22Rv1 (cell line): ENCODE measurements at regions not wholly inside any gene's neighbourhood (a gene's known extent, or its start where the extent isn't known, plus 50 kb on each side); places are given as distances from the start of the nearest gene placed in this dataset.

Experiments used
- H3K27ac ChIP-seq: fragments of 450-650 bp; 2 replicates; pipeline ENCODE4 v1.5.1; 2017
- ZFX ChIP-seq: fragments of 450-650 bp; IDR thresholded peaks from 2 replicates; pipeline ENCODE4 v1.6.1; 2017; ENCODE audit warnings: antibody characterized with exemption, borderline replicate concordance
- TF ChIP-seq, protein P1 (sequence below): fragments of 450-650 bp; IDR thresholded peaks from 2 replicates; pipeline ENCODE4 v1.5.1; 2017; ENCODE audit warnings: mild to moderate bottlenecking

DNA sequence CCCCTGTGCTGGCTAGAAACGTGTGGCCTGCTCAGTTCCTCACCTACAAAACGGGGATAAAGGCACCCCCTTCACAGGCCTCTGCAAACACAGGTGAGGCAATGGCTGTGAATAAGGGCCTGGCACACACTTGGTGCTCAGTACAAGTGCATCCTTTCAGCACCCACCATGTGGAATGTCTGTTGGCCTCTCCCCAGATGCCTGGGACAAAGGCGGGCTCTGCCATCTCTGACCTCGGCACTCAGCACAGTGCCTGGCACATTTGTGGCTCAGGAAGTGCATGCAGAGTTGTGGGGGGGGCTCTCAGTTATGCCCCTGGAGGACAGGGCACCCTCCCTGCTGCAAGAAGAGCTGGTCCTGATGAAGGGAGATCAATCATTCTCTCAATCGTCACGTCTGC is 224.6 kb upstream of the RAB6C start:
- H3K27ac ChIP-seq = no peak overlapping the region
- TF ChIP-seq ZFX = no peak
- TF ChIP-seq, protein P1, sequence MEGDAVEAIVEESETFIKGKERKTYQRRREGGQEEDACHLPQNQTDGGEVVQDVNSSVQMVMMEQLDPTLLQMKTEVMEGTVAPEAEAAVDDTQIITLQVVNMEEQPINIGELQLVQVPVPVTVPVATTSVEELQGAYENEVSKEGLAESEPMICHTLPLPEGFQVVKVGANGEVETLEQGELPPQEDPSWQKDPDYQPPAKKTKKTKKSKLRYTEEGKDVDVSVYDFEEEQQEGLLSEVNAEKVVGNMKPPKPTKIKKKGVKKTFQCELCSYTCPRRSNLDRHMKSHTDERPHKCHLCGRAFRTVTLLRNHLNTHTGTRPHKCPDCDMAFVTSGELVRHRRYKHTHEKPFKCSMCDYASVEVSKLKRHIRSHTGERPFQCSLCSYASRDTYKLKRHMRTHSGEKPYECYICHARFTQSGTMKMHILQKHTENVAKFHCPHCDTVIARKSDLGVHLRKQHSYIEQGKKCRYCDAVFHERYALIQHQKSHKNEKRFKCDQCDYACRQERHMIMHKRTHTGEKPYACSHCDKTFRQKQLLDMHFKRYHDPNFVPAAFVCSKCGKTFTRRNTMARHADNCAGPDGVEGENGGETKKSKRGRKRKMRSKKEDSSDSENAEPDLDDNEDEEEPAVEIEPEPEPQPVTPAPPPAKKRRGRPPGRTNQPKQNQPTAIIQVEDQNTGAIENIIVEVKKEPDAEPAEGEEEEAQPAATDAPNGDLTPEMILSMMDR = no peak

DNA sequence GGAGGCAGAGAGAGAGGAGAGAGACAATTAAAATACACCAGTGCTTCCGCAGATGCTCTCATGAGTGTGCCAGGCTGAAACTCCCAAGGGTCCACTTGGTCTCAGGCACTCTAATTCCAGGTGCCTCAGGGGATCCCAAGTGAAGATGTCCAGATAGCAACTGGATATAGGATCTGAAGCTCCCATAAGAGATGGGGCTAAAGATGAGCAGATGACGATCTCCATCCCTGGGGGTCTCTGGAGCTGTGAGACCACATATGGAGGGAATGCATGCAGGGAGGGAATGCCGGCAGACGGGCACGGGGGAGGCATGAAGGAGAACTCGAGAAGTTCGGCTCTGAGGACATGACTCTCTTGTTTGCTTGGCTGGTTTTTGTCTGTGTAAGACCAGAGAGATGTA is 223.7 kb upstream of the RAB6C start:
- TF ChIP-seq ZFX = no peak
- TF ChIP-seq, protein P1 = no peak
- no peak overlapping the region for H3K27ac ChIP-seq

DNA sequence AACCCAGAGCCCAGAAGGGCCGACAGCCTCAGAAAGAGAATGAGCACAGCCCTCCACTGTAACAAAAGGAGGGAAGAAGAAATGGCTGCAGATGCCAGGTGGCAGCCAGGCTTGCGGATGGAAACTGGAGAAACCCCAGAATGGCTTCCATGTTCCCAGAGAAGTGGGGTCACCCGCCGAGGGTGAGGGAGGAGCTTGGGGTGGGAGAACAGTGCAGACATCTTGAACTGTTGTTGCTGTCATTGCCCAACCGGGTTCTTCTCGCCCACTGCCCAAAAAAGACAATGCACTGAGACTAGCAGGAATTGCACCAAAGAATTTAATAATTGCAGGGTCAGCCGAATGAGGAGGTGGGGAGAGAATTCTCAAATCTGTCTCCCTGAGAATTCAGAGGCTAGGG is 223.2 kb upstream of the RAB6C start:
- no peak overlapping the region for H3K27ac ChIP-seq
- no peak for TF ChIP-seq ZFX
- TF ChIP-seq, protein P1 = no peak

DNA sequence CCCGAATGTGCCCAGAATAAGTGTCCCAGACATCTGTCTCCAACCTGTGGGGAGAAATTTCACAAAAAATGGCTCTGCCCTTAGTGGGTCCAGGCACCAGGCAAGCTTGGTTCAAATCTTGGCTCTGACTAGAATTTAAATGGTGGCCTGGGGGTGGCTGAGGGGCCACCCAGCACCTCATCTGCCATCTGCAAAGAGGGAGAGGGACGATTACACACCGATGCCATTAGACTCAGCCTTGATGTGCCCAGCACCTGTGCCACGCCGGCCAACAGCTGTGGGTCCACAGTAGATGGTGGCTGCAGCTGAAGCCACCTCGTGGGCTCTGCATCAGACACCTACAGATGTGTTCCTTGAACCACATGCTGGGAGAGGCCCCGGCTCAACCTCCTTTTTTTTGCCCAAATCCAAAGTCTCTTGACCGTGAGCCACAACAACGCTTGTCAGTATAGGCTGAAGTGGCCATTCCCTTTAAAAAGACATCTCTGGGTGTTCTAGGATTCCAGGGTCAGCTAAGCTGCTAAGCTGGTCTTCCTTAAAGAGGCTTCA is 222.0 kb upstream of the RAB6C start:
- no peak overlapping the region for H3K27ac ChIP-seq
- no peak for TF ChIP-seq ZFX
- TF ChIP-seq, protein P1 = no peak

DNA sequence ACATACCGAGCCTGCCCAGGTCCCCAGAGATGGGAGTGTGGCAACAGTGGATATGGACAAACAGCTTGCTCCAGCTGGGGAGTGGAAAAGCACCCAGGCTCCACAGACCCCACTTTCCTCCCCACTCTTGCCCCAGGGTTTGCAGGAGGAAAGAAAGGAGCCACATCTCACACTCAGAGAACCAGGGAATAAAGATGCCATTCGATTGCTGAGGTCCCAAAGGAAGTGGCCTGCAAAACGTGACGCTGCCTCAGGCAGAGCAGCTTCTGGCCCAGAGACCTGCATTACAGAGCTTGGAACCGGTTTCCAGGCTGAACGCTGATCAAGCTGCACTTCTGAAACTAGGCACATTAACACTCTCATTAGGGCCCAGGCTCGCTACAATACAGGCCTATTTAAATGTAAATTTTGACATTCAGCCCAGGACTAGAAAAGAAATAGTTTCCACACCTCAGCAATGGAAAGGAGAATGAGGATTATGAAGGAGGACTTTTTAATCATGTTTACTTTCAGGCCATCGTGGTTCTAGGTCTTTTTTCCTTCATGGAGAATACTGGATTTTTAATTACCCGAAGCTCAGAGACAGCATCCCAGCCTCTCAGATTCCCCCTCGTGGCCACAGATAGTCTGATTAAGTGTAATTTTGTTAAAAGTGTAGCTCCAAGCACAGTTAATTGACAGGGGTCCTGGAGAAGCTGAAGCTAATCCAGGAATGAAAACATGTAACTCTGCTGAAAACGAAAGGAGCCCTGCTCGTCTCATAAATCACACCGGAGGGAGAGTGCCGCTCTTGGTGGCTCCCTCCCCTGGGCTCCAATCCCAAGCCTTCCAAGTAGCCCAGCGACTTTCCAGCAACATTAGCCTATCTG is 221.3 kb upstream of the RAB6C start:
- no peak overlapping the region for H3K27ac ChIP-seq
- TF ChIP-seq ZFX = no peak
- TF ChIP-seq, protein P1 = no peak

DNA sequence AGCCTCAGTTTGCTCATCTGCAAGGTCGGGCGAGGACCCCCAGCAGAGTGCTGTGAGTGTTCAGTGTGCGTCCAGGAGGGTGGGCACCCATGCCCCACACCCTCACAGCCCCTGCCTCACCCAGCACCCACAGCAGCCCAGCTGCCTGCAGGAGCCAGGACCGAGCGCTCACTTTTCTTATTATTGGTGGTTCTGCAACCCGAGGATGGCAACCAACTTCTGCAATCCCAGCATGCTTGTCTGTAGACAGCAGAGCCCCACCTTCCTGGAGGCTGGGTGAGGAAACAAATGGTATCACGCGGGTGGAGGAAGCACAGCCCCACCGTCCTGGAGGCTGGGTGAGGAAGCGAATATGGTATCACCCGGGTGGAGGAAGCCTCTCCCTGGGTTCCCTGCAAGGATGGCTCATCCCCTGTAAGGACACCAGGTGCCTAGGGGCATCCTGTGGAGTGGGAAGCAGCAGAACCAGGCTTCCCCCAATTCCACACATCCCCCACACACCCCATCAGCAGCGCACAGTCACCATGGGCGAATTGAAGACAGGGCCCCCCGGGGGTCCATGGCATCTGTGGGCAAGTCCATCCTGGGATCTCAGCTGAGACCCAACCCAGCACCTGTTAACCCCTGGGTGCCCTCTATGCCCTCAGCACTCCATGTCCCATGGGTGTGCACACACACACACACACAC is 220.5 kb upstream of the RAB6C start:
- TF ChIP-seq, protein P1 = no peak
- no peak for TF ChIP-seq ZFX
- no peak overlapping the region for H3K27ac ChIP-seq
